ENCODE measurements at regions not wholly inside any gene's neighbourhood (a gene's known extent, or its start where the extent isn't known, plus 50 kb on each side); places are given as distances from the start of the nearest gene placed in this dataset.
"Not testable (repeated sequence)": the region's sequence is repeated elsewhere in the genome, so short reads cannot be mapped to it uniquely, and the experiment has no call there.

DNA sequence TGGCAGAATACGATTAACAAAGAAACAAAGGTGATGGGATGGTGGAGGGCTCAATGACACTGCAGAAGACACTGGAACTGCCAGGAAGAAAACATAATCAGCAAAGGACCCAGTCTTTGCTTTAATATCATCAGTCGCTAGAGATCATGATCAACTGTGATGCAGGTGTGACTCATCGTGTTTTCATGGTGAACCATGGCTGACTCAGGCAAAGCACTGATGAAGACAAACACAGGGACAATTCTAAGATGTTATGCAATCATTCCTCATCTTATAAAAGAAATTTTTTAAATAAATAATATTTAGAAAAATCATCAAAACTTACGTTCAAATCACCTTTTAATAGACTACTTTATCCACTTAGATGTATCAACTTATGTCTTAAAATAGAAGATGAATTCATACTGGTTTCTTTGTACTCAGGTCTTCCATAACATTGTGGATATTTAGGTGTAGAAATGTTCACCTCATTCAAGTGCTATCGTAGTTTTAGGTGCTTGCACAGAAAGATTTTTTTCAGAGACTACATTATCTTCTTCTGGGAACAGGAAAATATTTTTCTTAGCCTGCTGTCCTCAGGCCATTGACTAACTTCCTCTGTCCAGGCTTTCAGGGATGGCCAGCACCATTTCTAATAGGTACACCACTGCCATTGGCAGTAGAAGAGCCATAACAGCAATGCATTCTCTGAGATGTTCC is 673.4 kb upstream of the MEF2C start:
- TF ChIP-seq ZNF274 (IDR thresholded peaks at IDR 0.05; ENCODE audit: low read depth, low read length): no peak
- no peak overlapping the region for H3K4me3 ChIP-seq (ENCODE audit: low read length)

DNA sequence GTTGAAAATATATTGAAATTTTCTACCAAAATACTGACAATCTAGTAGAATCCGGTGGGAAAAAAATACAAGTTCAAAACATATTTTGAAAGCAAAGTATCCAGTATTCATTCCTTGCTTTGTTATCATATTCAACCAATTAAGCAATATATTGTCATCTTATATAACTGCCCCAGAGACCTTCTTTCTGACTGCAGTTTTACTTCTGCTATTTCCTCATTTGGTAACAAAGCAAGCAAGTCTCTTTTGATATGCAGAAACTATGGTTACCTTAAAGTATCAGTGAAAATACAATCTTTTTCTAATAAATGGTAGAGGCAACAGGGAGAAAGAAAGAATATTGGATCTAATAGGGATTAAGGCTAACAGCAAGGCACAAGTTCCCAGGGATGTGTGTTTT is 663.7 kb upstream of the MEF2C start:
- H3K4me3 ChIP-seq (ENCODE audit: low read length): no peak overlapping the region
- no peak for TF ChIP-seq ZNF274 (IDR thresholded peaks at IDR 0.05; ENCODE audit: low read depth, low read length)

DNA sequence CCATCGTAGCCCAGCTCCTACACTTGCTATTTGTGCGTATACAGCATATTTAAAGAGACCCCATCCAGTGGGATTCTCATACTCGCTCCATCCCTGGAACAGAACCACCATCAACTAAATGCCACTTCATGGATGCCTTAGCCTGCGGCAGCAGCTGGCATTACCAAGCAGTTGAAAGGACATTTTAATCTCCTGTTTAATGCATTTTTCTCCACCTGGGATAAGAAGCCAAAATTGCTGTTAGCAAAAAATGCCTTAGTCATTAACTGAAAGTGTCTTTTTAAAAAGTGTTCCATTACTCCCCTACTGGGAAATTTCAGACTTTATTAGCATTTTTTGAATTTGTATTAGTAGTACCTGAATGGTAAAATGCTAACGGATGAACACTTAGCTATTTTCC is 662.6 kb upstream of the MEF2C start:
- no peak for TF ChIP-seq ZNF274 (IDR thresholded peaks at IDR 0.05; ENCODE audit: low read depth, low read length)
- H3K4me3 ChIP-seq (ENCODE audit: low read length): no peak overlapping the region

DNA sequence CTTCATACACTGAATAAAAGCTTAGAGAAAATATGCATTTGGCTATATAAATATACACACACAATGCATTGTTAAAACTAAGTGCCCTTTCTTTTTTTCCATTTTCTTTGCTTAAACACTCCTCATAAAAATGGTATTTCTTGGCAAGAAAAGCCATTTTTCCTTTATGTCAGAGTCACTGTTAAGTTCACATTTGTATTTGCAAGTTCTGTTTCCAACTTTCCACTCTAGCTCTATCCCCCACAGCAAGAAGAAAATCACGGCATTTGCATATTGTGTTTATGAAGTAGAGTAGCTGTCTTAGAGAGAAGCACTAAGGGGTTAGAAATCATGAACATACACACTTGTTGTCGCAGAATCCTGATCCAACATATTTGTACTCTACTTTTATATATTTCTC is 662.1 kb upstream of the MEF2C start:
- TF ChIP-seq ZNF274 (IDR thresholded peaks at IDR 0.05; ENCODE audit: low read depth, low read length): no peak
- H3K4me3 ChIP-seq (ENCODE audit: low read length): no peak overlapping the region

DNA sequence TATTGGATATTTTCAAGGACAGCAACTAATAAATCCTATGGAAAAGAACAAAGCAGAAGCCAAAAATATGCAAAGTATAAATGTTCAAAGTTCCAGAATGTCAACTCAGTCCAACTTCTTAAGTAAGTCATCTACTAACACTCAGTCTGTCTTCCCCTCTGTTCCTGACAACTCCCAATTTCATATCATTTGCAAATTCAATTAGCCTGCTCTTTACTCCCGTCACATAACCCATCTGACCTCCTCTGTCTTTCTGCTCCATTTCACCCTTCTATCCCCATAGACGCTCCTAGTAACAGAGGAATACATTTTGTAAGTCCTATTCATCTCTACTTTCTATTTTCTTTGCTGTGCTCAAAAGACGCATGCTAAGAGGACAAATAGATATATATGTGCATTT is 659.8 kb upstream of the MEF2C start:
- no peak overlapping the region for H3K4me3 ChIP-seq (ENCODE audit: low read length)
- TF ChIP-seq ZNF274 (IDR thresholded peaks at IDR 0.05; ENCODE audit: low read depth, low read length): no peak

DNA sequence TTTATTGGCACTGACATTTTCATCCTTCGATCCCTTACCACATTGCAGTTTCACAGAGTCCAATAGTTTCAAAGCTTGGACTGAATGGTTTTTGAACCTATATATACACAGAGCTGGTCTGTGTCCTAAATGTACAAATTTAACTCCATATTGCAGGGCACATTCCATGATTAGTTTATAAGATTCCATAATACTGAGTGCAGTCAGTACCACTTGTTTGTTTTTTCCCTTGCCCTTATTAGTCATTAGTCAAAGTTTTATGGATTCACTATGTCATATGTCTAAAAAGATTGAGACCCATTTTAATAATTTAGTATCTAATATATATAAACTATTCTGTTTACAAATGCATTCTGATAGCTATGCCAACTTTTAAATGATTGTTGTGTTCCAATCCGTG is 654.8 kb upstream of the MEF2C start:
- no peak overlapping the region for H3K4me3 ChIP-seq (ENCODE audit: low read length)
- no peak for TF ChIP-seq ZNF274 (IDR thresholded peaks at IDR 0.05; ENCODE audit: low read depth, low read length)

DNA sequence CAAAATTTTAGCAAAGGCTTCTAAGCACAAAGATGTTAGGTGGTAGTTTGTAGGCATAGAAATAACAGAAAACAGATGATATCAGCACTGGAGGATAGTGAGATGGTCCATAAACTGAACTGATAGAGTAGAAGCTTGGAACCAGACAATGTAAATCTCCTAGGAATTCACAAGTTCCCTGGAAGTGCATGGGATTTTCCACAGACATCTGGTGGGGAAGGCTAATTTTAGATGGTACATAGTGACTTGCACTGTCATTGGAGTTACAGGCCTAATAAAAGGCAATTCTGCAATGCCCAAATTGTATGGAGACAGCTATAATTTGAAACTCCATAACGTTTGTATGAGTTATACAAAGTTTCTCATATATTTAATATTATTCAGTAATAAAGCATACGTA is 653.0 kb upstream of the MEF2C start:
- H3K4me3 ChIP-seq (ENCODE audit: low read length): no peak overlapping the region
- no peak for TF ChIP-seq ZNF274 (IDR thresholded peaks at IDR 0.05; ENCODE audit: low read depth, low read length)

DNA sequence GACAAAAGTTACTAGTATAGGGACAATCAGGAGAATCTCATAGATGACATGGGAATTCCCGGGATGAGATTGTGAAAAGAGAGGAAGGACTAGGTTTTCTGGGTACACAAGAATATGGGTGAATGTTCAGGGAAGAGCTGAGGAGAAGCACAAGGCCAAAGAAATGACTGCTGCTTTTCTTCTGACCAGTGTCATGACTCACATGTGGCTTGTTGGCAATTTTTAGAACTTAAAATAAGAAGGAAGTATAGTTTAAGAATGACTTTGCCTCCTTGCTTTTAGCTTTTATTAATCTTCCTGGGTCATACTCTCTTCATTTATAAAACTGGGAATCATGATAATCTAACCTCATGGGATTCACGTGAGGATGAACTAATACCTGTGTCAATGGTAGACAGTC is 652.4 kb upstream of the MEF2C start:
- H3K4me3 ChIP-seq (ENCODE audit: low read length): no peak overlapping the region
- no peak for TF ChIP-seq ZNF274 (IDR thresholded peaks at IDR 0.05; ENCODE audit: low read depth, low read length)

DNA sequence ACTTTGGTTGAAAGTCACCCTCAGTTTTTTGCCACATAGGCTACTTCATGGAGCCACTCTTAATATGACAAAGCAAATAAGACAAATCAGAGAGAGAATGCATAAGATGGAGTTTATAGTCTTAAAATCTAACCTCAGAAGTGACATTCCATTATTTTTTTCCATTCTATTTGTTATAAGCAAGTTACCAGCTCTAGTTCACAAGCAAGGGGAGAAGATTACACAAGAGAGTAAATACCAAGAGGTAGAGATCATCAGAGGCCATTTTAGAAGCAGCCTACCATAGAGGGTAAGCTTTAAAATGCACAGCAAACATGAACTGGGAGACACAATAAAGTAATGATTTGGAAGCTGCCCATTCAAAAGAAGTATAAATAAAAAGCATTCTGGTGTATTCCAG is 651.3 kb upstream of the MEF2C start:
- TF ChIP-seq ZNF274 (IDR thresholded peaks at IDR 0.05; ENCODE audit: low read depth, low read length): no peak
- H3K4me3 ChIP-seq (ENCODE audit: low read length): no peak overlapping the region

DNA sequence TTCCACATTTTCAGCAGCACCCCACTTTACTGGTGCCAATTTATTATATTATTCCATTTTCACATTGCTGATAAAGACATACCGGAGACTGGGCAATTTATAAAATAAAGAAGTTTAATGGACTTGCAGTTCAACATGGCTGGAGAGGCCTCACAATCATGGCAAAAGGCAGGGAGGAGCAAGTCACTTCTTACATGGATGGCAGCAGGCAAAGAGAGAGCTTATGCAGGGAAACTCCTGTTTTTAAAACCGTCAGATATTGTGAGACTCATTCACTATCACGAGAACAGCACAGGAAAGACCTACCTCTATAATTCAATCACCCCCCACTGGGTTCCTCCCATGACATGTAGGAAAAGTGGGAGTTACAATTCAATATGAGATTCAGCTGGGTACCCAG is 641.8 kb upstream of the MEF2C start:
- no peak overlapping the region for H3K4me3 ChIP-seq (ENCODE audit: low read length)
- no peak for TF ChIP-seq ZNF274 (IDR thresholded peaks at IDR 0.05; ENCODE audit: low read depth, low read length)

DNA sequence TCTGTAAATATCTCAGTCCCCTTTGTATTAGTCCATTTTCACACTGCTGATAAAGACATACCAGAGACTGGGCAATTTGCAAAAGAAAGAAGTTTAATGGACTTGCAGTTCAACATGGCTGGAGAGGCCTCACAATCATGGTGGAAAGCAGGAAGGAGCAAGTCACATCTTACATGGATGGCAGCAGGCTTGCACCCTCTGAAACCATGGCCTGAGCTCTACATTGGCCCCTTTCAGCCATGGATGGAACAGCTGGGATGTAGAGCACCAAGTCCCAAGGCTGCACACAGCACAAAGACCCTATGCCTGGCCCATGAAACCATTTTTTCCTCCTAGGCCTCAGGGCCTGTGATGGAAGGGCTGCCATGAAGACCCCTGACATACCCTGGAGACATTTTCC is 640.9 kb upstream of the MEF2C start:
- H3K4me3 ChIP-seq (ENCODE audit: low read length): not testable (repeated sequence)

DNA sequence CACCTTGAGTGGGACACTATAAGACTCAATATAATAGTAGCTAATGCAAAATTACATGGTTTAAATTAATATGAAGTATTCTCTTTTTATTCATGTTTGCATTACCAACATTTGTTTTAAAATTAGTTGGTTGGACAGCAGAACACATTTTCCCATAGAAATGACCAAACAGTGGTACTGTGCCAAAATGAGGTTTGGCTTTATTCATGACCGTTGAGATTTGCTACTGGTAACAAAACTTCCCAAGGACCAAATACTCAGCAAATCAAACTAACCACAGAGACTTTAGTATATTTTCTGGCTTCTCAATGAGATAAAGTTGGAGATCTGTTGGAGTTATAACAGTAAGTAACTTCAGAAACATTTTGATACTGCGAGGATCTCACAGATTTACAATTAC is 637.8 kb upstream of the MEF2C start:
- H3K4me3 ChIP-seq (ENCODE audit: low read length): no peak overlapping the region
- TF ChIP-seq ZNF274 (IDR thresholded peaks at IDR 0.05; ENCODE audit: low read depth, low read length): no peak

DNA sequence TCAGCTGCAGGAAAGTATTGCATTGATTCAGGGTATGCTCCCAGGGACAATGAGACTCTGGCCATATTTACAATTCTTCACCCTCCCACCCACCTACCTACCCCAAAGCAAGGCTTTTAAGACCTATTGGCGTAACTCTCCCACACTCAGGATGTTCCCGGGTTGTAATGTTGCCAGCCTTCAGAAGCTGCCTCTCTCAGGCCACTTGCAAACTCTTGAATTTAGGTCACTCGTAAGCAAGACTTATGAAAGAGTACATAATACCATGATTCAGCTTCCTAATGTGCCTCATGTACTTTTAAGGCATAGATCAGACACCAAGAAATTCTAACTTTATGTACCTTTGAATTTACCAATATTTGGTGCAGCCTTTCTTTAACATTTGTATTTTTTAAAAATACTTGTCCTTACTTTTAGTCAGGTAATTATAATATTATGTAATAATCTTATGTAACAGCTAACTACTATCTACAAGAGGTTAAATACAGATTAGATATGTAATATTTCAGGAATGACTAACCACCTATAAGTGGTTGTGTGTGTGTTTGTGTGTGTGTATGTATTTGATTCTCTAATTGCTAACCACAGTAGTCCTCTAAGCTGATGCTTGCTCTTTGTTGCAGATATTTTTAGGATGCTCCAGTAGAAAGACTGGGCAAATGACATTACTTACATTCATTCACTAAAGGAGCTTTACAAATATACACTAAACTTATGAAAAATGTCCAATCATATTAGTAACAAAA is 630.5 kb upstream of the MEF2C start:
- no peak overlapping the region for H3K4me3 ChIP-seq (ENCODE audit: low read length)
- TF ChIP-seq ZNF274 (IDR thresholded peaks at IDR 0.05; ENCODE audit: low read depth, low read length): no peak

DNA sequence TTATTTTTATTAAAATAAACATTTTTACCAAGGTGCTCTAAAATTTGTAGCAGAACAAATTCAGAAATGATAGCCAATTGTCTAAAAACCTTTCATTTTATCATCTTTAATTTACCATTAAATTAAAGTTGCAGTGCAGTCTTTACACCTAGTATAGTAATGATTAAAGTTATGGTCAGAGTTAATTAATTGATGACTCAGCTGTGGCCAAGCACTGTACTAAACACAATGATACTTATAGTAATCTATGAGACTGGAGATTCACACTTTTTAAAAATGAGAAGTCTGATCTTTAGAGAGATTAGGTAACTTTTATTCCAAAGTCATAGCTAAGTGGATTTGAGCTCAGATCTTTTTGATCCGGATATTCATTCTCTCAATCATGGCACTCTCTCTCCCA is 621.1 kb upstream of the MEF2C start:
- H3K4me3 ChIP-seq (ENCODE audit: low read length): no peak overlapping the region
- TF ChIP-seq ZNF274 (IDR thresholded peaks at IDR 0.05; ENCODE audit: low read depth, low read length): no peak

DNA sequence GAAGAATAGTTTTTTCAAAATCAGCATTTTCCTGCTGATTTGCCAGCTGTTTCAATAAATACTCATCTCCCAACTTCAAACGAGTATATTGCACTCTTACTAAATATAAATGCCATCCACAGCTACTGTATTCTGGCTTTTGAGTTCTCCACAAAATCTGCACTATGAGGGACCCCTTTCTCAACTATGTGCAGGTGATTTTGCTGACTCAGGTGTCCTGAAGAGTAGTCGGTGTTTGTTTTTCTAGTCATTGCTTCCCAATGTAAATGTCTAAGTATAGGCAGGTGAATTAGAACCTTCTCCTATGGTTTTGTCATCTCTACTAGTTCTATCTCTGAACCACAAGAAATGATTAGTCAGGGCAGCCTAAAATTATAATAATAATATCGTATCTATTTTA is 616.8 kb upstream of the MEF2C start:
- no peak for TF ChIP-seq ZNF274 (IDR thresholded peaks at IDR 0.05; ENCODE audit: low read depth, low read length)
- H3K4me3 ChIP-seq (ENCODE audit: low read length): no peak overlapping the region

DNA sequence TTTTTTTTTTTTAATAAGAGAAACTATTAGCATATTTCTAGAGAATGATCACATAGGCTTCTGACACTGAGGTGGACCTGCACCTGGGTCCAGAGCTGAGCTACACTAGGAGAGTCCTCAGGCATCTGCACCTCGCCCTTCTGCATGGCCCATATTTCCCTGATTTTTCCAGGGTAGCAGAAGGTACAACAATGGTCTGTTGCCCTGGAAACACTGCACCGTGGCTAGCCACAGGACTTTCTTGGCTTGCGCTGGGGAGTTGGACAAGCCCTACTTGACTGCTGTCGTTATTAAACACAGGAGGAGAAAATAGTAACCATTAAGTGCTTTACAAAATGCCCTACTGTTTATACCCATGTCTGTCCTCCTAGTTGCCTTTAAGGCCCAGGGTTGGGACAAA is 615.7 kb upstream of the MEF2C start:
- TF ChIP-seq ZNF274 (IDR thresholded peaks at IDR 0.05; ENCODE audit: low read depth, low read length): no peak
- no peak overlapping the region for H3K4me3 ChIP-seq (ENCODE audit: low read length)

All from GM08714 (cell line).